ENCODE measurements at regions not wholly inside any gene's neighbourhood (a gene's known extent, or its start where the extent isn't known, plus 50 kb on each side); places are given as distances from the start of the nearest gene placed in this dataset.

DNA sequence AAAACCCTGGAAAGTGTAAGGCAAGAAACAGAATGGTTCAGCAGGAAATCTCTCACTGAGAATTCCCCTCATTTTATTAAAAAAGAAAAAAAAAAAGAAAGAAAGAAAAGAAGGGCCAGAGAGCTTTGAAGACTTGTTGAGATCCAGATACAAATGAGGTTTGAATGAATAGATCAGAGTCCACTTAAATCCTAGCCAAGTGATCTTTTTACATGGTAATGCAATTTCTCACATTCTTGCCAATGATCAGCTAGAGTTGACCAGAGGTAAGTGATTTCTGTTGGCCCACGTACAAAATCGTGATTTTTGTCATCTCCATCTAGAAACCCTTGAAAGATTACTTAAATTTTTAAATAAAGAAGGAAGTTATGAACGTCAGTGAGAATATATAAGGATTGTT is 261.5 kb upstream of the PCSK5 start (continued):
- TF ChIP-seq EZH2phosphoT487 (IDR thresholded peaks at IDR 0.05; ENCODE audit: borderline replicate concordance) = no peak
- no peak for TF ChIP-seq ZBTB33 (IDR thresholded peaks at IDR 0.05; ENCODE audit: extremely low read depth, insufficient replicate concordance, low read length)
- no peak for TF ChIP-seq CEBPB (IDR thresholded peaks at IDR 0.05; ENCODE audit: low read depth)
- no peak for TF ChIP-seq TCF7L2 (IDR thresholded peaks at IDR 0.05; ENCODE audit: borderline replicate concordance, extremely low read depth, insufficient read depth, insufficient read length)
- TF ChIP-seq SRF (IDR thresholded peaks at IDR 0.05; ENCODE audit: low read depth) = no peak
- TF ChIP-seq POLR2A (IDR thresholded peaks at IDR 0.05; ENCODE audit: borderline replicate concordance, extremely low read depth, insufficient read depth, insufficient read length) = no peak

DNA sequence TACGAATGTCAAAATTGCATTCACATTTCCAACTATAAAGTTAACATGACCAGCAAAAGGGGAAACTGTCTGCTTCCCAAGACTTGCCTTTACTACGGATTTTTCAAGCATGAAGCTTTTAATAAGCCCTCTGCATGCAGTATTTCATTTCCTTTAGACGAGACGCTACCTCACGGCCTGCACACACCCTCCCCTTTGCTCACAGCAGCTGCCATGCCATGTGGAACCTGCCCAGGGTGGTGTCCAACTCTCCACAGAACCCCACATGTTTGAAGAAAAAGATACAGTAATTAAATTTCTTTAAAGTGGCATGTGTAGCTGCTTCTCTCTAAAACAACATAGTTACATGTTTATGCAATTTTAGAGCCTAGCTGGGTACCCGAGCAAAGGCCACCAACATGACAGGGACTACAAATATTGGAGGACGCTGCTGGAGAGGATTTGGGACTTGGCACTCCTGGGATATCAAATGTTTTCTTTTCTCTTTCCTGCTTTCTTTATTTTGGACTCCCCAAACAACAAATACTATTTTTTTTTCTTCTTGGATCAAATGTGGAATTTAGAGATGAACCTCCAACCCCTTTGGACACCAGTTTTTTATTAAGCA is 256.9 kb upstream of the PCSK5 start:
- no peak for ATAC-seq
- Histone ChIP-seq H3K9ac (ENCODE audit: low read length) (no peak overlapping the region), H3K4me2 (ENCODE audit: low read length) (no peak overlapping the region), H3K79me2 (ENCODE audit: insufficient read depth, low read length) (no peaks in the 10 kb centered on the region), H3K27ac (ENCODE audit: low read depth, low read length) (no peak overlapping the region), H4K20me1 (ENCODE audit: insufficient read depth) (no peaks in the 10 kb centered on the region; the same call in 1 of the 2 replicates), H2AFZ (ENCODE audit: low read depth, low read length, poor library complexity, severe bottlenecking) (no peak overlapping the region), H3K36me3 (ENCODE audit: control insufficient read depth in 1 of 2, insufficient read depth in 2 of 2, low read length in 2 of 2) (no peaks in the 10 kb centered on the region), H3K27me3 (ENCODE audit: insufficient read depth, low read length) (peaks cover 16% of the 10 kb centered on the region), H3K4me1 (ENCODE audit: control insufficient read depth in 1 of 2, insufficient read depth in 2 of 2, low read length in 2 of 2) (no peaks in the 10 kb centered on the region), H3K9me2 (ENCODE audit: insufficient read depth) (no peaks in the 10 kb centered on the region), H3K9me3 (ENCODE audit: control insufficient read depth in 1 of 2, insufficient read depth in 1 of 2, low read depth in 1 of 2, low read length in 2 of 2) (no peaks in the 10 kb centered on the region), H3K4me3 (replicated peaks in 1 of 2; ENCODE audit: low read depth in 1 of 2, low read length in 2 of 2) (no peak overlapping the region)
- intact Hi-C loops (cut with micrococcal nuclease) = no loop called here
- no peak for TF ChIP-seq TCF7L2 (IDR thresholded peaks at IDR 0.05; ENCODE audit: borderline replicate concordance, extremely low read depth, insufficient read depth, insufficient read length)
- no peak for TF ChIP-seq EZH2phosphoT487 (IDR thresholded peaks at IDR 0.05; ENCODE audit: borderline replicate concordance)
- TF ChIP-seq, protein P1, sequence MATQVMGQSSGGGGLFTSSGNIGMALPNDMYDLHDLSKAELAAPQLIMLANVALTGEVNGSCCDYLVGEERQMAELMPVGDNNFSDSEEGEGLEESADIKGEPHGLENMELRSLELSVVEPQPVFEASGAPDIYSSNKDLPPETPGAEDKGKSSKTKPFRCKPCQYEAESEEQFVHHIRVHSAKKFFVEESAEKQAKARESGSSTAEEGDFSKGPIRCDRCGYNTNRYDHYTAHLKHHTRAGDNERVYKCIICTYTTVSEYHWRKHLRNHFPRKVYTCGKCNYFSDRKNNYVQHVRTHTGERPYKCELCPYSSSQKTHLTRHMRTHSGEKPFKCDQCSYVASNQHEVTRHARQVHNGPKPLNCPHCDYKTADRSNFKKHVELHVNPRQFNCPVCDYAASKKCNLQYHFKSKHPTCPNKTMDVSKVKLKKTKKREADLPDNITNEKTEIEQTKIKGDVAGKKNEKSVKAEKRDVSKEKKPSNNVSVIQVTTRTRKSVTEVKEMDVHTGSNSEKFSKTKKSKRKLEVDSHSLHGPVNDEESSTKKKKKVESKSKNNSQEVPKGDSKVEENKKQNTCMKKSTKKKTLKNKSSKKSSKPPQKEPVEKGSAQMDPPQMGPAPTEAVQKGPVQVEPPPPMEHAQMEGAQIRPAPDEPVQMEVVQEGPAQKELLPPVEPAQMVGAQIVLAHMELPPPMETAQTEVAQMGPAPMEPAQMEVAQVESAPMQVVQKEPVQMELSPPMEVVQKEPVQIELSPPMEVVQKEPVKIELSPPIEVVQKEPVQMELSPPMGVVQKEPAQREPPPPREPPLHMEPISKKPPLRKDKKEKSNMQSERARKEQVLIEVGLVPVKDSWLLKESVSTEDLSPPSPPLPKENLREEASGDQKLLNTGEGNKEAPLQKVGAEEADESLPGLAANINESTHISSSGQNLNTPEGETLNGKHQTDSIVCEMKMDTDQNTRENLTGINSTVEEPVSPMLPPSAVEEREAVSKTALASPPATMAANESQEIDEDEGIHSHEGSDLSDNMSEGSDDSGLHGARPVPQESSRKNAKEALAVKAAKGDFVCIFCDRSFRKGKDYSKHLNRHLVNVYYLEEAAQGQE (IDR thresholded peaks at IDR 0.05; ENCODE audit: low read depth) = no peak
- TF ChIP-seq POLR2AphosphoS5 (IDR thresholded peaks at IDR 0.05; ENCODE audit: low read depth, low read length) = no peak
- no peak for TF ChIP-seq SIN3A (IDR thresholded peaks at IDR 0.05; ENCODE audit: low read depth)
- no peak for TF ChIP-seq MAX (IDR thresholded peaks at IDR 0.05)
- TF ChIP-seq JUND (IDR thresholded peaks at IDR 0.05) = no peak
- no peak for TF ChIP-seq ELF1 (IDR thresholded peaks at IDR 0.05; ENCODE audit: borderline replicate concordance, low read depth)
- no peak for TF ChIP-seq YY1 (IDR thresholded peaks at IDR 0.05; ENCODE audit: extremely low read depth, insufficient replicate concordance, low read depth, low read length)
- TF ChIP-seq CEBPB (IDR thresholded peaks at IDR 0.05; ENCODE audit: low read depth) = no peak
- no peak for TF ChIP-seq POLR2A (IDR thresholded peaks at IDR 0.05; ENCODE audit: borderline replicate concordance, extremely low read depth, insufficient read depth, insufficient read length)
- no peak for TF ChIP-seq SP1 (IDR thresholded peaks at IDR 0.05; ENCODE audit: low read depth)
- POLR2A ChIA-PET = no interaction called here
- no peak for DNase-seq (ENCODE audit: low read depth, low spot score)
- BruUV-seq (replicated peaks) = no TSS peak
- CTCF ChIA-PET = no interaction called here
- RAD21 ChIA-PET (ENCODE audit: low non-redundant PET in 1 of 2, low total read pairs in 2 of 2, uncharacterized antibody in 2 of 2, unreplicated experiment in 2 of 2) = no interaction called here
